ENCODE measurements at regions not wholly inside any gene's neighbourhood (a gene's known extent, or its start where the extent isn't known, plus 50 kb on each side); places are given as distances from the start of the nearest gene placed in this dataset.

GRCh38 chr11:45428541-45429230 is 142.5 kb upstream of the SYT13 start:
- TF ChIP-seq CTCF (IDR thresholded peaks at IDR 0.05; ENCODE audit: borderline replicate concordance, extremely low read depth, low read length, poor library complexity, severe bottlenecking) (no peak), EZH2 (IDR thresholded peaks at IDR 0.05; ENCODE audit: borderline replicate concordance, low read depth, low read length, severe bottlenecking) (no peak)

All from DND-41 (cell line).